ENCODE measurements at regions not wholly inside any gene's neighbourhood (a gene's known extent, or its start where the extent isn't known, plus 50 kb on each side); places are given as distances from the start of the nearest gene placed in this dataset.

DNA sequence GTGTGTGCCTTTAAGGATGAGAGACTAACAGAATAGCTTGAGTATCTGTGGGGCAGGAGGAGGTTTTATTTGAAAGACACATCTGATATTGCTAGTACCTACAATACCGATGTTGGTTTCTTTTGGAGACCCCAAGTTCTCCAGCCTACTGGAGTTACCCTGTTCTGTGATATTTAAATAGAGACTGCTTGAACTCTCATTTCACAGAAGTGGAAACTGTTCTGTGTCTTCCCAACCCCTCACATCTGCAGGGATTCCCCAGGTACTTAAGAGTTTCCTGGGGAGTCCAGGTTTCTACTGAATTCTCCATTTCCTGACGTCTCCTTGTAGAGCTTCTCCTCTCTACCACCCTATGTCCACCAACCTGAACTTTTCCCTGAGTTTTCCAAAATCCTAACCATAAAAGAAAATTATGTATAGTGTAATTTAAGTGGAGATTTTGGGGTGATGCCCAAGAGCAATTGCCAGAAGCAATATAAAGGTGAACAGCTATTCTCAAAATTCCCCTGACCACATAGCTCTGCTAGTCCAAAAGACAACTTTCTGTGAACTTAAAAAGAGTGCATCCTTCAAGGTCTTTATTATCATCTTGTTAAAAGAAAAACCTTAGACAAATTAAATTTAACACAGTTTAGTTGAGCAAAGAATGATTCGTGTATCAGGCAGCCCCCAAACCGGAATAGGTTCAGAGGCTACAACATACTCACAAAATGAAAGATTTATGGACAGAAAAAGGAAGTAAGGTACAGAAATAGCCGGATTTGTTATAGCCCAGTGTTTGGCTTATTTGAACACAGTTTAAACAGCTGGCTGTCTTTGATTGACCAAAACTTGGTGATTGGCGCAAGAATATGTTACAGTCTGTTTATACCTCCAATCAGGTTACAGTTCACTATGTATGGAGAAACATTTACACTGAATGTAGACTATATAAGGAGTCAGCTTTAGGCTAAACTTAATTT is 373.4 kb downstream of the NUAK1 start:
- no peaks in the 10 kb centered on the region for H3K27me3 ChIP-seq (ENCODE audit: low read depth, low read length)
- H3K36me3 ChIP-seq (ENCODE audit: control insufficient read depth in 1 of 2, insufficient read depth in 2 of 2, low read length in 2 of 2) = no peaks in the 10 kb centered on the region
- no peak overlapping the region for H3K27ac ChIP-seq (ENCODE audit: low read length)
- no peaks in the 10 kb centered on the region for H3K4me1 ChIP-seq (ENCODE audit: control insufficient read depth in 1 of 2, insufficient read depth in 2 of 2, low read length in 2 of 2)
- H3K4me3 ChIP-seq (ENCODE audit: low read depth in 1 of 2, low read length in 2 of 2) = no peak overlapping the region
- no peaks in the 10 kb centered on the region for H3K9me3 ChIP-seq (ENCODE audit: control insufficient read depth in 1 of 2, low read length in 2 of 2)

DNA sequence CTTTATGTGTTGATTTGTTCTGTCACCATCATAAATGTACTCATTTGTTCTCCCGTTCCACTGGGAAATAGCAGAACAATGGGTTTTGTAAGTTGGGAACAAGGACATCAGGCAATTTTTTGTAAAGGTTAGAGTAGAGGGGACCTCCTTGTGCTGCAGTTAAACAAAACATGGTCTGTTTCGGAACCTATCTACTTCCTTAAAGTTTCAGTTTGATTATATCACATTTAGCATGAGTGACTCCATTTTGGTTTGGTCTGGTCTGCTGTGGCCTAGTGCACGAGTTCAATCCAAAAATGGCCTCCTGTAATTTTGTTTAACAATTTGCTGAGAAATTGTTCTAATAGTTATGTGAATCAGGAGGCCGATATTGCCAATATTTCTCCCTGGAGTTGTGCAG is 372.7 kb downstream of the NUAK1 start:
- no peaks in the 10 kb centered on the region for H3K27me3 ChIP-seq (ENCODE audit: low read depth, low read length)
- H3K4me3 ChIP-seq (ENCODE audit: low read depth in 1 of 2, low read length in 2 of 2) = no peak overlapping the region
- no peaks in the 10 kb centered on the region for H3K9me3 ChIP-seq (ENCODE audit: control insufficient read depth in 1 of 2, low read length in 2 of 2)
- H3K4me1 ChIP-seq (ENCODE audit: control insufficient read depth in 1 of 2, insufficient read depth in 2 of 2, low read length in 2 of 2) = no peaks in the 10 kb centered on the region
- no peak overlapping the region for H3K27ac ChIP-seq (ENCODE audit: low read length)
- H3K36me3 ChIP-seq (ENCODE audit: control insufficient read depth in 1 of 2, insufficient read depth in 2 of 2, low read length in 2 of 2) = no peaks in the 10 kb centered on the region

GRCh38 chr12:105769486-105769885 is 369.3 kb downstream of the NUAK1 start:
- H3K4me3 ChIP-seq (ENCODE audit: low read depth in 1 of 2, low read length in 2 of 2) = no peak overlapping the region
- no peaks in the 10 kb centered on the region for H3K27me3 ChIP-seq (ENCODE audit: low read depth, low read length)
- H3K27ac ChIP-seq (ENCODE audit: low read length) = no peak overlapping the region
- H3K9me3 ChIP-seq (ENCODE audit: control insufficient read depth in 1 of 2, low read length in 2 of 2) = no peaks in the 10 kb centered on the region
- H3K4me1 ChIP-seq (ENCODE audit: control insufficient read depth in 1 of 2, insufficient read depth in 2 of 2, low read length in 2 of 2) = no peaks in the 10 kb centered on the region
- no peaks in the 10 kb centered on the region for H3K36me3 ChIP-seq (ENCODE audit: control insufficient read depth in 1 of 2, insufficient read depth in 2 of 2, low read length in 2 of 2)

DNA sequence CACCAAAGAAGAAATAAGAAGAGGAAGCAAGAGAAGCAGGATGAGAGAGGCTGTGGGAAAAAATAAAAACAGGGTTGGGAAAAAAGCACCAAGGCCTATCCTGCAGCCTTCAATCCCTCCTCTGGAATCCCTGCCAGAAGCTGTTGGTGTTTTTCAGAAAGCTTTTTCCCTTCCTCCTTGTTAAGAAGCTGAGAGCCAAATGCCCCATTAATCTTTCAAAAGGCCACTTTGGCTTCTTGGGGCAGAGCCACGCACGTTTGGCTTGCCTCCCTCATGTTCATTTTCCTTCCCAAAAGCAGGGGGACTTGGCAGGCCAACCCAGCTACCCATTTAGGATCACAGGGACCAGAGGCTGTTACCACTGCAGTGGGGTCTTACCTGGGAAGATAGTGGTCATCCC is 365.3 kb downstream of the NUAK1 start:
- Histone ChIP-seq H3K27ac (ENCODE audit: low read length) (no peak overlapping the region), H3K36me3 (ENCODE audit: control insufficient read depth in 1 of 2, insufficient read depth in 2 of 2, low read length in 2 of 2) (no peaks in the 10 kb centered on the region), H3K9me3 (ENCODE audit: control insufficient read depth in 1 of 2, low read length in 2 of 2) (no peaks in the 10 kb centered on the region), H3K27me3 (ENCODE audit: low read depth, low read length) (no peaks in the 10 kb centered on the region), H3K4me3 (ENCODE audit: low read depth in 1 of 2, low read length in 2 of 2) (no peak overlapping the region), H3K4me1 (ENCODE audit: control insufficient read depth in 1 of 2, insufficient read depth in 2 of 2, low read length in 2 of 2) (no peaks in the 10 kb centered on the region)

DNA sequence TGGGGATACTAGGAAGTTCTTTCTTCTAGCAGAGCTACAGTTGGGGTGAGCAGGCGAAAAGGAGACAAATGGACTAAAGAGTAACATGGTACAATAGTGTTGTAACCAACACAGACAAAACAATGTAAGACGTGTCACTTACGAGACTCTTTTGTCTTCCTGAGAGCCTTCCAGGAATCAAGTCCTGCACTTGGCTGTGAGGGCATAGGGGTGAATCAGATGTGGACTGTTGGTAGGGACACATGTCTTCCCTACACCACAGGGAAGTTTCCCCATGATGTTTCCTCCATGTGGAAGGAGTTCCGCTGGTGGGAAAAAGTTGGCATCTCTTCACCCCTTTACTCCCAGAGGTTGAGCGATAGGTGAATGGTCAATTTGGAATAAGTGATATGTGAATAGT is 364.7 kb downstream of the NUAK1 start:
- Histone ChIP-seq H3K4me1 (ENCODE audit: control insufficient read depth in 1 of 2, insufficient read depth in 2 of 2, low read length in 2 of 2) (no peaks in the 10 kb centered on the region), H3K36me3 (ENCODE audit: control insufficient read depth in 1 of 2, insufficient read depth in 2 of 2, low read length in 2 of 2) (no peaks in the 10 kb centered on the region), H3K27ac (ENCODE audit: low read length) (no peak overlapping the region), H3K4me3 (ENCODE audit: low read depth in 1 of 2, low read length in 2 of 2) (no peak overlapping the region), H3K9me3 (ENCODE audit: control insufficient read depth in 1 of 2, low read length in 2 of 2) (no peaks in the 10 kb centered on the region), H3K27me3 (ENCODE audit: low read depth, low read length) (no peaks in the 10 kb centered on the region)

DNA sequence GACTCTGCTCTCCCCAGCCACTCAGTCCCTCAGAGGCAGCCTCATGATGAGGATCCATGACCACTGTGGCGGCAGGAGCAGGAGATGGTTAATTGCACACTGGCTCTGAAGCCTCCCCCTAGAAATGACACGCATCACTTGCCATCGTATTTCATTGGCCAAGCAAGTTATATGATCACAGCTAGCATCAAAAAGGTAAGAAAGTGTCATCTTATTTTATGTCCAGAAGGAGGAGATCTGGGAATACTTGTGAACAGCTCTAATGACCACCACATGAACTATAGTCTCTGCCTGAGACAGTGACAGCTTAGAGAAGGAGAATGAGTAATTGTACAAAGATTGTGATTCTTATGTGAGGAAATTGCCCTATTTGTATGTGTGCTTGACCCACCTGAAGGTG is 363.4 kb downstream of the NUAK1 start:
- Histone ChIP-seq H3K4me1 (ENCODE audit: control insufficient read depth in 1 of 2, insufficient read depth in 2 of 2, low read length in 2 of 2) (no peaks in the 10 kb centered on the region), H3K27me3 (ENCODE audit: low read depth, low read length) (no peaks in the 10 kb centered on the region), H3K9me3 (ENCODE audit: control insufficient read depth in 1 of 2, low read length in 2 of 2) (no peaks in the 10 kb centered on the region), H3K4me3 (ENCODE audit: low read depth in 1 of 2, low read length in 2 of 2) (no peak overlapping the region), H3K27ac (ENCODE audit: low read length) (no peak overlapping the region), H3K36me3 (ENCODE audit: control insufficient read depth in 1 of 2, insufficient read depth in 2 of 2, low read length in 2 of 2) (no peaks in the 10 kb centered on the region)

GRCh38 chr12:105783983-105784947 is 354.5 kb downstream of the NUAK1 start:
- H3K27me3 ChIP-seq (ENCODE audit: low read depth, low read length) = no peaks in the 10 kb centered on the region
- H3K4me1 ChIP-seq (ENCODE audit: control insufficient read depth in 1 of 2, insufficient read depth in 2 of 2, low read length in 2 of 2) = peaks cover 0 to 8% of the 10 kb centered on the region in 2 donors
- no peak overlapping the region for H3K27ac ChIP-seq (ENCODE audit: low read length)
- H3K9me3 ChIP-seq (ENCODE audit: control insufficient read depth in 1 of 2, low read length in 2 of 2) = peaks cover 0 to 1% of the 10 kb centered on the region in 2 donors
- no peaks in the 10 kb centered on the region for H3K36me3 ChIP-seq (ENCODE audit: control insufficient read depth in 1 of 2, insufficient read depth in 2 of 2, low read length in 2 of 2)
- no peak overlapping the region for H3K4me3 ChIP-seq (ENCODE audit: low read depth in 1 of 2, low read length in 2 of 2)

GRCh38 chr12:105793421-105793820 is 345.3 kb downstream of the NUAK1 start:
- Histone ChIP-seq H3K36me3 (ENCODE audit: control insufficient read depth in 1 of 2, insufficient read depth in 2 of 2, low read length in 2 of 2) (no peaks in the 10 kb centered on the region), H3K4me1 (ENCODE audit: control insufficient read depth in 1 of 2, insufficient read depth in 2 of 2, low read length in 2 of 2) (no peaks in the 10 kb centered on the region), H3K4me3 (ENCODE audit: low read depth in 1 of 2, low read length in 2 of 2) (no peak overlapping the region), H3K27me3 (ENCODE audit: low read depth, low read length) (no peaks in the 10 kb centered on the region), H3K9me3 (ENCODE audit: control insufficient read depth in 1 of 2, low read length in 2 of 2) (peaks cover 0 to 11% of the 10 kb centered on the region in 2 donors), H3K27ac (ENCODE audit: low read length) (no peak overlapping the region)

DNA sequence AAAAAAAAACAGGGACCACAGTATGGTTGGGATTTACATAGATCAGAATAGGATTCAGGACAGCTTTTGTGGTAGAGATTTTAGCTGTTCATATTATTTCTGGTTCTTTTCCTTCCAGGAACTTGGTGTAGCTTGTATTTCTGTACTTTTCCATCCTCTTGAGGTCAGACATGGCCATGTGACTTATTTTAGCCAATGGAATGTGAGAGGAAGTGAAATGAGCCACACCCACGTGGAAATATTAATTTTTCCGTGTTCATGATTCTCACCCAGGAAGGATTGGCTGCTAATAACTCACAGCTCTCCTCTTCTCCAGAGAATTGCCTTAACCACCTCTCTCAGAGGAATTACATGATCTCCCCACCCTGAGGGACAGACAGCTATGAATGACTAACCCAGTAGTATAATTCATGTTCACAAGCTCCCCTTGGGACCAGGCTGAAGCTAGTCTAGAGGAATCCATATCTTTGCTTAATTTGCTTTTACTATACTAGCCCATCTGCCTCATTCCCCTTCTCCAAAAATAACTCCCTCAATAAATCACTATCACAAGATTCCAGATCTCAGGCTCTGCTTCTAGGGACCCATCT is 340.4 kb downstream of the NUAK1 start:
- no peaks in the 10 kb centered on the region for H3K4me1 ChIP-seq (ENCODE audit: control insufficient read depth in 1 of 2, insufficient read depth in 2 of 2, low read length in 2 of 2)
- H3K4me3 ChIP-seq (ENCODE audit: low read depth in 1 of 2, low read length in 2 of 2) = no peak overlapping the region
- H3K27ac ChIP-seq (ENCODE audit: low read length) = no peak overlapping the region
- H3K9me3 ChIP-seq (ENCODE audit: control insufficient read depth in 1 of 2, low read length in 2 of 2) = no peaks in the 10 kb centered on the region
- H3K36me3 ChIP-seq (ENCODE audit: control insufficient read depth in 1 of 2, insufficient read depth in 2 of 2, low read length in 2 of 2) = no peaks in the 10 kb centered on the region
- H3K27me3 ChIP-seq (ENCODE audit: low read depth, low read length) = no peaks in the 10 kb centered on the region

DNA sequence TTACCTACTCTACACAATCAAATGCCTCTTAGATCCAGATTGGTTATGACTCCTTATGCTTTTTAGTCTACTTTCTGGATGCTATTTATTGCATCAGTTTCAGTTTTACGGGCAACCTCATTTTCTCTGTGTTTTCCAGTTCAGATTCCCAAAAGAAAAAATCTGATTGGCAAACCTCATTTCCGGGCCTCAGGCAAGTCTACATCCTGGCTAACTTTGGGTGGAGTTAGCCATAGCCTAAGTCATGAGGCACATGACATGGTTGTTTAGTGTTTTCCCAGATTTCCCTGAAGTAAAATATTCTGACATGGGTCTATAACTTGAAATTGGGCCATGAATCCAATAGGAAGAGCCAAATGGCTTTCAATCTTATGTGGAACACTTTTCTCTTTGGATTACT is 339.7 kb downstream of the NUAK1 start:
- no peaks in the 10 kb centered on the region for H3K36me3 ChIP-seq (ENCODE audit: control insufficient read depth in 1 of 2, insufficient read depth in 2 of 2, low read length in 2 of 2)
- no peaks in the 10 kb centered on the region for H3K27me3 ChIP-seq (ENCODE audit: low read depth, low read length)
- no peaks in the 10 kb centered on the region for H3K4me1 ChIP-seq (ENCODE audit: control insufficient read depth in 1 of 2, insufficient read depth in 2 of 2, low read length in 2 of 2)
- no peak overlapping the region for H3K27ac ChIP-seq (ENCODE audit: low read length)
- H3K4me3 ChIP-seq (ENCODE audit: low read depth in 1 of 2, low read length in 2 of 2) = no peak overlapping the region
- no peaks in the 10 kb centered on the region for H3K9me3 ChIP-seq (ENCODE audit: control insufficient read depth in 1 of 2, low read length in 2 of 2)

DNA sequence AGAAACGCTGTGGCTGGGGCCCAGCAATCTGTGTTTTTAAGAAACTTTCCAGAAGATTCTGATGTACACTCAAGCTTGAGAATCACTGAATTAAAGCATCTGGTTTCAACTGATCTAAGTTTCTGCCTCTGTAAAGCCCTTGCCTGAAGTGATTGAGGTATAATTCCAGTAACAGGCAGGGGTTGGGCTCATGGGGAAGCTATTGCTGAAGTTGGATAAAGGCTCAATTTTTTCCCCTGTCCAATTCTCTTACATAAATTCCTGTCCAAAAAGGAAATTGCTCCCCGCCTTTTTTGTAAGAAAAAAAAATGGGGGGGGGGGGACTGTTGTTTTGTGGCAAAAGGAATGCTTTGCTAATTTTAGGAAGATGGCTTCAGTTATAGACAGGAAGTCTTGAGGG is 337.4 kb downstream of the NUAK1 start:
- H3K4me3 ChIP-seq (ENCODE audit: low read depth in 1 of 2, low read length in 2 of 2) = no peak overlapping the region
- no peak overlapping the region for H3K27ac ChIP-seq (ENCODE audit: low read length)
- no peaks in the 10 kb centered on the region for H3K4me1 ChIP-seq (ENCODE audit: control insufficient read depth in 1 of 2, insufficient read depth in 2 of 2, low read length in 2 of 2)

More for the DNA sequence above, 337.4 kb downstream of the NUAK1 start:
- H3K36me3 ChIP-seq (ENCODE audit: control insufficient read depth in 1 of 2, insufficient read depth in 2 of 2, low read length in 2 of 2) = no peaks in the 10 kb centered on the region
- H3K27me3 ChIP-seq (ENCODE audit: low read depth, low read length) = no peaks in the 10 kb centered on the region
- H3K9me3 ChIP-seq (ENCODE audit: control insufficient read depth in 1 of 2, low read length in 2 of 2) = no peaks in the 10 kb centered on the region
